ENCODE measurements at regions not wholly inside any gene's neighbourhood (a gene's known extent, or its start where the extent isn't known, plus 50 kb on each side); places are given as distances from the start of the nearest gene placed in this dataset.

GRCh38 chr12:85484387-85484786 lies 204.4 kb downstream of the ALX1 start:
- no peak for TF ChIP-seq POLR2A (IDR thresholded peaks at IDR 0.05)
- TF ChIP-seq CTCF (IDR thresholded peaks at IDR 0.05): no peak
